ENCODE measurements at regions not wholly inside any gene's neighbourhood (a gene's known extent, or its start where the extent isn't known, plus 50 kb on each side); places are given as distances from the start of the nearest gene placed in this dataset.

GRCh38 chr1:230009611-230010313, 57.3 kb upstream of the GALNT2 start:
- no peak overlapping the region for H3K27ac ChIP-seq
- no peaks in the 10 kb centered on the region for H3K9me3 ChIP-seq
- no peak for FAIRE-seq
- ATAC-seq: no peak
- no peaks in the 10 kb centered on the region for H3K4me1 ChIP-seq
- CTCF ChIA-PET: no interaction called here
- no peak for DNase-seq (ENCODE audit: low read depth in 1 of 2, low spot score in 1 of 2)
- no peak overlapping the region for H3K4me3 ChIP-seq
- H3K4me2 ChIP-seq: no peak overlapping the region
- no peak for TF ChIP-seq ZNF302 (CRISPR knock-in tag; IDR thresholded peaks at IDR 0.05)
- TF ChIP-seq EHMT2 (IDR thresholded peaks at IDR 0.05; ENCODE audit: low read depth): no peak
- TF ChIP-seq BHLHE40 (IDR thresholded peaks at IDR 0.05; ENCODE audit: low read depth, low read length): no peak
- TF ChIP-seq TFCP2L1 (CRISPR knock-in tag; IDR thresholded peaks at IDR 0.05): no peak
- TF ChIP-seq ZC3H11A (IDR thresholded peaks at IDR 0.05): no peak
- no peak for TF ChIP-seq USF2 (IDR thresholded peaks at IDR 0.05)
- TF ChIP-seq CTCF (IDR thresholded peaks at IDR 0.05): no peak
- no peak for TF ChIP-seq SREBF2 (IDR thresholded peaks at IDR 0.05)
- TF ChIP-seq ZFP36 (IDR thresholded peaks at IDR 0.05; ENCODE audit: borderline replicate concordance, partially characterized antibody): no peak
- TF ChIP-seq HES2 (IDR thresholded peaks at IDR 0.05): no peak
- TF ChIP-seq RNF2 (IDR thresholded peaks at IDR 0.05; ENCODE audit: borderline replicate concordance, low read depth): no peak
- TF ChIP-seq E2F6 (IDR thresholded peaks at IDR 0.05; ENCODE audit: borderline replicate concordance, low read depth): no peak
- POLR2A ChIA-PET: no interaction called here
- 77% methylated on average over 7 of the region's 7 CpGs for WGBS (ENCODE audit: missing lambda C conversion rate)

- POLR2A ChIA-PET: no interaction called here
- Histone ChIP-seq H3K9me3 (no peaks in the 10 kb centered on the region), H3K4me3 (no peak overlapping the region), H3K4me1 (no peaks in the 10 kb centered on the region), H3K27ac (no peak overlapping the region), H3K4me2 (no peak overlapping the region)
- 70% methylated on average over 7 of the region's 7 CpGs for whole genome bisulfite sequencing (ENCODE audit: missing lambda C conversion rate)
- FAIRE-seq (no peak), ATAC-seq (no peak), DNase-seq (ENCODE audit: low read depth in 1 of 2, low spot score in 1 of 2) (no peak)
- no peak for TF ChIP-seq TFCP2L1 (CRISPR knock-in tag; IDR thresholded peaks at IDR 0.05)
- TF ChIP-seq NFE2L2 (conservative IDR thresholded peaks at IDR 0.05; ENCODE audit: low read length): no peak
- no peak for TF ChIP-seq ZSCAN20 (CRISPR knock-in tag; IDR thresholded peaks at IDR 0.05)
- TF ChIP-seq SREBF2 (IDR thresholded peaks at IDR 0.05): no peak
- no peak for TF ChIP-seq CHD2 (IDR thresholded peaks at IDR 0.05; ENCODE audit: low read length, partially characterized antibody)
- no peak for TF ChIP-seq USF2 (IDR thresholded peaks at IDR 0.05)
- no peak for TF ChIP-seq E2F6 (IDR thresholded peaks at IDR 0.05; ENCODE audit: borderline replicate concordance, low read depth)
- TF ChIP-seq KDM1A (IDR thresholded peaks at IDR 0.05; ENCODE audit: low read depth): no peak
- no peak for TF ChIP-seq CHD4 (IDR thresholded peaks at IDR 0.05; ENCODE audit: borderline replicate concordance)
- no peak for TF ChIP-seq POLR2A (IDR thresholded peaks at IDR 0.05; ENCODE audit: low read length)
- TF ChIP-seq KDM5A (IDR thresholded peaks at IDR 0.05): no peak
- no peak for TF ChIP-seq MYC (IDR thresholded peaks at IDR 0.05; ENCODE audit: borderline replicate concordance, low read length)
- TF ChIP-seq MAZ (IDR thresholded peaks at IDR 0.05; ENCODE audit: borderline replicate concordance, low read depth, low read length): no peak
- CTCF ChIA-PET: interaction anchor here (0.5 to 1.3 kb wide), 2 partner anchors 8 to 335 kb away, joined by 3 read pairs; no protein-coding TSS in a partner anchor
These were observed 56.3 kb upstream of the GALNT2 start for GRCh38 chr1:230010603-230011332.
